Left ventricle myocardium superior (tissue), 1 donor: ENCODE measurements at regions not wholly inside any gene's neighbourhood (a gene's known extent, or its start where the extent isn't known, plus 50 kb on each side); places are given as distances from the start of the nearest gene placed in this dataset.

Experiments
- ATAC-seq: fragments of 200-7000 bp; cut with Tn5 transposase; one replicate; pipeline ENCODE4 v1.9.1; 2020; ENCODE audit warnings: mild to moderate bottlenecking, moderate library complexity
- DNase-seq: peaks from one replicate; pipeline ENCODE4 v3.0.0-alpha.2; 2020
- intact Hi-C: fragments of 100-400 bp; cut with micrococcal nuclease; formaldehyde crosslinking; loops from one replicate; pipeline ENCODE4 v1.11.0; 2022
- donor health status: DM: no; HTN: yes; CAD: no; lungs with severe emphysema.

DNA sequence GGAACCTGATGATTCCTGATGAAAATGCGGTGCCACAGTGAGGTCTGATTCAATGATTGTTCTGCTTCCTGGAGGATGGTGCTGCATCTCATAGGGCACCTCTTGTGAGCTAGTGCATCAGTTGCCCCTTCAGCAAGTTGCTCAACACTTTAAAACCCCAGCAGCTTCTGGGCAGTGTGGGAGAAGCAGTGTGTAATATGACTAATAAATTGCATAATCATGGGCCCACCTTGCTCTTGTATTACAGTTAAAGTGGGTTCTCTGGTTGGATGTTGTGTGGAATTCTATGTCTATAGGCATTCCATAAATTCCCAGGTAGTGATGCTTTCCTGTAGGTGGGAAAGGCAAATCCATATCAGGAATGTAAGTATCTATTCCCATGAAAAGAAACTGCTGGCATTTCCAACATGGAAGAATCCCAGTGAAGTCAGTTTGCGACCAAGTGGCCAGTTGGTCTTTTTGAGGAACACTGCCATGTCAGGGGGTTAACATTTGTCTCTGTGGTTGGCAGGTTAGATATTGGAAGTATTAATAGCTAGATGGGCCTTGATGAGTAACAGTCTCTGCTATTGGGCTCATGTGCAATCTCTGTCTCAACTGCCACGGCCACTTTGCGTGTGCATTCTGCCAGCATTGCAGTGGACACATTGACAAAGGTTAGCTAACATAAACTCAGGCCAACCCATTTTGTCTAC is 121.1 kb upstream of the OTUD4 start:
- ATAC-seq: no peak
- no peak for DNase-seq
- intact Hi-C loops: no loop called here

DNA sequence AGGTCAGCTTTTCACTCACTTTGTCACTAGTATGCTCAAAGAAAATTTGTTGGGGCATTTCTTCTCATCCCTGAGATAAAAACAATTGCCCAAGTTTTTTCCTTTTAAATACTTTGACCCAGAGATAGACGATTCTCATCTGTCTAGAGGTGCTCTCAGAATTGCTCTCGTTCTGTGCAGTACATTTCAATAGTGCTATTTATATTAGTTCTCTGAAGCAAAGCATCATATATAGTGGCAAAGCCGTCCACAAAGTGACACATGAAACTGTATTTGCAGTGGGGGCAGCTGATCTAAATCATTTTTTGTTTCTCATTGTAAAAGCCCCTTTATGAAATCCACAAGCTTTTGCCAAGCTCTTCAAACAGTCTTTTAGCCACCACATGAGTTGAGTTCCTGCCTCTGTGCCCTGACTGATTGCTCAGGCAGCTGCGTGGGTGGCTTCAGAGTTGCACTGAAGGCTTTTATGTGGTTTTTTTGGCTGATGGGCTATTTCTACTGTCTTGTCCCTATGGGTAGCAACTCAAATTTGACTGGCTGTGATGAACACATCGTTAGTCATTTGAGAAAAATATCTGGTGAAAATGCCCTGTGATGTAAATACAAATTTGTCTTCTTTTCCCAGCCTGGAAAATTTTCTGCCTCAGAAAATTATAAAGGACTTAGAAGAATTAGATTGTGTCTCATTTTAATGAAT is 119.1 kb upstream of the OTUD4 start:
- no peak for ATAC-seq
- intact Hi-C loops: no loop called here
- DNase-seq: no peak

DNA sequence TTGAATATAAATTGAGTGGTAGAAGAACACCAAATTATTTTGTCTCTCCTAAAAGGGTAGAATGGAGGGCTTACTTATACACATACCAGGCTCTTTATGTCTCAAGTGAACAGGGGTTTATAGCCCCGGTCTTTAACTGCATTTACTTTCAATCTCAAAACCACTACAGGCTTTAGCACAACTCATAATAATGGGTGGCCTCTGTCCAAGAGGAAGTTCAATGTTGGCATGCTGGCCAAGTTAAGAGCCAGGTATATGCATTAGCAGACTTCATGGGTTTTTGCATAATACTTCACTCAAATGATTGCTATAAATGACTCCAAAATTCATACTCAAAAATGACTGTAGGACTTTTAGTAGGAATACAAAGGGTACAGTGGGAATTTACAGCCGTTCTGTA is 118.5 kb upstream of the OTUD4 start:
- no peak for ATAC-seq
- no peak for DNase-seq
- intact Hi-C loops: no loop called here

DNA sequence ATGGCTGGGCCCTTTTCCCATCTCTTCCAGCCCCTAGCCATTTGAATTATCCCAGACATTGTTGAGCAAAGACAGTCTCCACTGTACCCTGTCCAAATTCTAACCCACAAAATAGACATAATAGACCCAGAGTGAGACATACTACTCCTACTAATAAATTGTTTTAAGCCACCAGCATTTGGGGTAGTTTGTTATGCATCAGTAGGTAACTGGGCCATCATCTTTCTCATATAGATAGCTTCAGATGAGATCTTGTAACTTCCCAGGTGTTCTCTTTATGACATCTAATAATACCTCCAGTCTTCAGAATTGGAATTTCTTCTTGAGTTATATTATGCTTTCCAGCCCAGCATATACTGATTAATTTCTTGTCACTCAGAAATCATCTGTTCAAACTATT is 117.2 kb upstream of the OTUD4 start:
- intact Hi-C loops: no loop called here
- no peak for DNase-seq
- no peak for ATAC-seq

DNA sequence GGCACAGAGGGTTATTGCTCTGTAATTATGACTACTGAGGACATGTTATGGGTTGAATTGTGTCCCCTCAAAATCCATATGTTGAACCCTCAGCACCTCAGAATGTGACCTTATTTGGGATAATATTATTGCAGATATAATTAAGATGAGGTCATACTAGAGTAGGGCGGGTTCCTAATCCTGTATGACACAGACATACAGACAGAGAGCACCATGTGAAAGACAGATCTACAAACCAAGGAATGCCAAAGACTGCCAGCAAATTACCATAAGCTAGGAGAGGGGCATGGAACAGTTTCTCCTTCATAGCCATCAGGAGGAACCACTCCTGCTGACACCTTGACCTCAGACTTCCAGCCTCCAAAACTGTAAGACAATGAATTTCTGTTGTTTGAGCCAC is 115.2 kb upstream of the OTUD4 start:
- no peak for ATAC-seq
- DNase-seq: no peak
- intact Hi-C loops: no loop called here

DNA sequence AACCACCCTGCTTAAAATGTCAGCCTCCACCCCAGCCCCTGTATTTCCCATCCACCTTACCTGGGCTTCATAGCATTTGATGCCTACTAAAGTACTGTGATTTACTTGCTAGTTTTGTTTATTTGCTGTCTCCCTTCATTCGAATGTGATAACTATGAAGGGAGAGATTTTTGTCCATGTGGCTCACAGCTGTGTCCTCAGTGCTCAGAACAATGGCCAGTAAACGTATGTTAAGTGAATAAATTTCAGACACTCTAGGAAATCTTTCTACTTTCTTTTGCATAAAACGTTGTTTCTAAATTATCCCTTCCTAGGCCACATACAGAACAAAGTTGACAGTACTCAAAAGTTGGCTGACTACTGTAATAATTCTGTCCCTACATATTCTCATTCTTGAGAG is 114.7 kb upstream of the OTUD4 start:
- no peak for DNase-seq
- ATAC-seq: no peak
- intact Hi-C loops: no loop called here

DNA sequence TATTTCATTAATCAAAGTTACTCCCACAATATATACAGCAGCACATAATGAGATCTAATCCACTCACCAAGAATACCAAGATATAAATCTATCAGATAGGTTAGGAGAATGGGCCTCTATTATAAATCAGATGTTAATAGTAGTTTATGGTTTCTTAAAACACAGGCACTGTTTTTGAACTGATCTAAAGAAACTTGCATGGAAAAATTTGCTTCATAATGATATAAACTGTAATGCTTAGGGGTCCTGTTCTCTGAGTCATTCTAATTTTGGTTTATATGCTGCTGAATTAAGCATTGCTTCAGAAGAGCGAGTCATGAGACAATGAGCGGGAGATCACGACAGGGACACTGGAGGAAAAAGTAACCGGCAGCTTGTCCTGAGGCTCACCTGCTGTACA is 113.3 kb upstream of the OTUD4 start:
- ATAC-seq (no peak), DNase-seq (no peak)
- intact Hi-C loops: no loop called here

DNA sequence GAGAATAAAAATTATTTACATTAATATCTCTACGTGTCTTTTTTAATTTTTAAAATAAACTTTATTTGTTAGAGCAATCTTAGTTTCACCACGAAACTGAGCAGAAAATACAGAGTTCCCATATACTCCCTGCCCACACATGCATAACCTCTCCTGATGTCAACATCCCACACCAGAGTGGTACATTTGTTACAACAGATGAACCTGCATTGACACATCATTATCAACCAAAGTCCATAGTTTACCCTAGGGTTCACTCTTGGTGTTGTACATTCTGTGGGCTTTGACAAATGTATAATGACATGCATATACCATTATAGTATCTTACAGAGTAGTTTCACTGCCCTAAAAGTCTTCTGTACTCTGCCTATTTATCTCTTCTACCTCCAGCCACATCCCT is 110.6 kb upstream of the OTUD4 start:
- ATAC-seq: no peak
- intact Hi-C loops: no loop called here
- DNase-seq: no peak

DNA sequence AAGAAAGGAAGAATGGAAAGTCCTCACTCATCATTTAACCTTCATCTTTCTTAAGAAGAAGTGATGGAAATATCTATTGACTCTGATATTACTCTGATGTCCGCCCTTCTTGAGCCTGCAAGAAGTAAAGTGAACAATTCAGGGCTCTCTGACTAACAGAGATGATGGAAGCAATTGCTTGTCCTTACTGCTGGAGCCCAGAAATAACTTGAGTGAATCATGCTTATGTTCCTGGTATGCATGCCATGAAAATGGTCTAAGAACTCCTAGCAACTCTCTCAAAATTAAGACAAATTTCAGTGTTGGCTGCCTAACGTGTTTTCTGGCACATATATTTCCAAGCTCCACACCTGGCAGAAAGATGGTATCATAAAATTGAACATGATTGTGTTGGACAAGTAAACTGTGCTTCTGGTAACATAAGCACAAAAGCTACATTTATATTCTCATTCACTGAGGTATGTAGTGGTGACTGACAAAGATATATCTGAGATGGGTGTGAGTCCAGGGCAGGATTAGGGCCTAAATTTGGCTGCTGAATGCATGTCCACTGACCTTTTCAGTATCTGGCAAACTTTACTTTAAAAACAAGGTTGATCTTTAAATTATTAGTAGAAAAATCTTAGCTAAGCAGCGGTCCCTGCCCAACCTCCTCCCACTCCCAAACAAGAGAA is 109.2 kb upstream of the OTUD4 start:
- no peak for DNase-seq
- intact Hi-C loops: no loop called here
- no peak for ATAC-seq

DNA sequence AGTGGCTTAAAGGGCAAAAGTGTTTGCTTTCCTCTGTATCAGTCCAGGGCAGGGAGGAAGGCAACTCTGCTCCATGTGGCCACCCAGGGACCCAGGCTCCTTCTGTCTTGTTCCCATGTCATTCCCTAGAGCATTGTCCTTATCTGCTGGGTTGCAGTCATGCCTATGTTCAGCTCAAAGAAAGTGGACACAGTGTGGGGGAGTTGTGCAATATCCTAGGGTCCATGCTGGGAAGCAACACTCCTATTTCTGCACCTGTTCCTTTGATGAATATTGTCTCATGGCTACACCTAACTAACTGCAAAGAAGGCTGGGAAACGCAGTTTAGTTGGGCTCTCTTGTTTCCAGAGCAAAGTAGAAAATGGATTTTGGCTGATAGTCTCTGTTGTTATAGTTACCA is 107.0 kb upstream of the OTUD4 start:
- DNase-seq (no peak), ATAC-seq (no peak)
- intact Hi-C loops: no loop called here

DNA sequence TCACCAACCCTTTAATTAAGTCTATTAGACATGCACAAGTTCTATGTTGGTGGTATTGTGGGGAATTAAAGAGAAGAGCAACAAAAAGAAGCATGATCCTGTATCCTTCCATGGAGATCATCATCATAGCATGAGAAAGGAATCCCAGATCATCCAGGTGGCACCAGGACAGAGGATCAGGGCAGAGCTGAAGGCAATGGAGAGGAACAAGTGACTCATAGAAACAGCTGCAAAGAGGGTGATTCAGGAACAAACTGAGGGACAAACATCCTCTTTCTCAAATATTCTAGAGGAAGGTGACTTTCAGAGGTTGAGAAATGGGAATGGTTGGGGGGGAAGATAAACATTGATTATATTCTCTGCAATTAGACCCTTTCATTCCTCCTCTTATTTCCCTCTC is 105.5 kb upstream of the OTUD4 start:
- ATAC-seq (no peak), DNase-seq (no peak)
- intact Hi-C loops: no loop called here

DNA sequence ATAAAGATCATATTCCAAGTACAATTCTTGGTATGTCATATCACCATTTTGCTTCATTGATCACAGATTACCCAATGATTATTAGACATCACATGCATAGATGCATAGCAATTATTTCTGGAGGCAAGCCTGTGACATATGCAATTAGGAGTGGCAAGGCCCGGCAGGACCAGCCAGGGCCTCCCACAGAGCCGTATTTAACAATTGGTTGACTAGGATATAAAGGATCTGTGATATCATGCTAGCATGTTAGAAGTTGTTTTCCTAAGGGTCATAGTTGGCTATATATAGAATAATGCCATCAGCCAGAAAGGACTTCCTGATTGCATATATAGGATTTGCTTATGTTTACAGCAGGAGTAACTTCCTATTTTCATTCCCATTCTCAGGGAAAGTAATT is 103.5 kb upstream of the OTUD4 start:
- DNase-seq: no peak
- no peak for ATAC-seq
- intact Hi-C loops: no loop called here

DNA sequence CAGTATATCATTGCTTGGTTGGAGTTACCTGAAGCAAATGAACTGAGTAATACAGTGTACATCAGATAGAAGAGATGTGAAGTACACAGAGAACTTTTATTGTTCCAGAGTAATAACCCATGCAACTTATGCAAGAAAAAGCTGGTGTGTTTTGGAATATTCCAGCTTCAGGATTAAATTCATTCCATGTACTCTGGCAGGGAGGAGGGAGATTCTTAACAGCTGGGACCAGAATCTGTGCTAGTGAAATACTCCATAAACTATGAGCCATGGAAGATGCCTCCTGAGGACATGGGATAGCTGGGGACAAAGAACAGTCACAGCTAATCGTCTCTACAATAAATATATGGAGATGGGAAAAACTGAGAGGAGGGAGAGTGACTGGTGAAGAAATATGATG is 101.6 kb upstream of the OTUD4 start:
- intact Hi-C loops: no loop called here
- DNase-seq (no peak), ATAC-seq (peak; percentile 14)

DNA sequence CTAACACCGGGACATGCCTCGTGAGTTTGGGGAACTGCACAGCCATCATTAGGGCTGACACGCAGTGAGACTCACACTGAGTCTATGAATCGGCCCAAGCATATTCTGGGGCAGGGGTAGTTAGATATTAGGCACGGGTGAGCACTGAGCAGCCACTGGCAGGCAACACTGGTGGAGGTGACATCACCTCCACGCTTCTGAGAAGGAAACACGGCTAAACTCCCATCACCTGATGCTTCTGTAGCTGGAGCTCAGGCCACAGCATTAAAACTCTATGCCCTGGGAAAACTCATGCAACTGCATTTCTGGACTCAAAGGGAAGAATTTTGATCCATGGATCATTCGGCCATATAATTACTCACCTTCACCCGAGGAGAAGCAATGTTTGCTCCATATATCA is 100.8 kb upstream of the OTUD4 start:
- no peak for ATAC-seq
- DNase-seq: no peak
- intact Hi-C loops: no loop called here

DNA sequence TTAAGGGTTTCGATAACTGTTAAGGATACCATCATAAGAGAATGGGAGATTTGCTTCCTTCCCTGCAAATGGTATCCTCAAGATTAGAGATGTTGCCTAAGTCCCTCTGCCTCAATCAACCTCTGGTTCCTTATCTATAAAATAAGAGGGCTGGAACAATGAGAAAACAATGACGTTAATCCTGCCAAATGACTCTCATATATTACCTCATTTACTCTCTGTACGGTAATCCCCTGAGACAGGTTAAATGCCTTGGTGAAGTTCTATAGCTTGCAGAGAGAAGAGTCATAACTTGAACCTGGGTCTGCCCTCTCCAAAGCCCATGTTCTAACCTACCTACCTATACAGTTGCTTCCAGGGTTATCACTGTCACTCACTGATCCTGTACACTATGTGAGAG is 100.2 kb upstream of the OTUD4 start:
- no peak for ATAC-seq

DNA sequence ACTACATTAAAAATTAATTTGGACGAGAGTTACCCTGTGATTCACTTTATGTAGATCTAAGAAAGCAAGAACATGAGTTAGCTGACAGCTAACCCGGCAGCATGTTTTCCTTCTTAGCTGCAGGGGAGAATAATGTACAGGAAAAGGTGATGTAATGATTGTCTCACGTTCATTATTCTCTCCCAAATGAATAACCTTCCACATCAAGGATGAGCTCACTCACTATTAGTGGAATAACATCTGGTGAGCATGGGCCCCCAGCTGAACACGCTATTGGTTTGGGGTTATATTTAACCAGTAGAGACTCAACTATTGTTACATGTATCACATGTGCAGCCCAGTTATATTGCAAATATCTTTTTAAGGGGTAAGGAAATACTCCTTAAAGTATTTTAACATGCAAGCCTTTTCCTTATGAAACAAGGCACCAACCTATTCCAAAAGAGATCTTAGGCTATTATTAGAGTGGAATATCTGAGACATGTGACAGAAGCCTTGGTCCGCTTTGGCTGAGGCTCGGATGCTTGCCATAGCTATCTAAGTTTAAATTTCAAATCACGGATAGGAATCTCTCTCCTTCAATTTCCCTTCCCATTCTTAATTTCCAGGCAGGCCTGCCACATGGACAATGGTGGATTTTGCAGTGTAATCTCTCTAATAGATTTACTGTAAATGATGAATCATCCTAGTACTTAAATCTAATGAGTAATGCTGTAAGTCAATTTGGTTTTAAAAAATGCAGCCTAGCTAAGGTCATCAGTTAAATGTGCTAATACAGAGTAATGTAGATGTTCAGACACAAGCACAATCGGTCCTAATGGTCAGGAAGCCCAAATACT is 99.0 kb upstream of the OTUD4 start:
- ATAC-seq (peak; percentile 76), DNase-seq (no peak)
- intact Hi-C loops: no loop called here

More for the DNA sequence above, 100.2 kb upstream of the OTUD4 start:
- intact Hi-C loops: no loop called here
- no peak for DNase-seq

DNA sequence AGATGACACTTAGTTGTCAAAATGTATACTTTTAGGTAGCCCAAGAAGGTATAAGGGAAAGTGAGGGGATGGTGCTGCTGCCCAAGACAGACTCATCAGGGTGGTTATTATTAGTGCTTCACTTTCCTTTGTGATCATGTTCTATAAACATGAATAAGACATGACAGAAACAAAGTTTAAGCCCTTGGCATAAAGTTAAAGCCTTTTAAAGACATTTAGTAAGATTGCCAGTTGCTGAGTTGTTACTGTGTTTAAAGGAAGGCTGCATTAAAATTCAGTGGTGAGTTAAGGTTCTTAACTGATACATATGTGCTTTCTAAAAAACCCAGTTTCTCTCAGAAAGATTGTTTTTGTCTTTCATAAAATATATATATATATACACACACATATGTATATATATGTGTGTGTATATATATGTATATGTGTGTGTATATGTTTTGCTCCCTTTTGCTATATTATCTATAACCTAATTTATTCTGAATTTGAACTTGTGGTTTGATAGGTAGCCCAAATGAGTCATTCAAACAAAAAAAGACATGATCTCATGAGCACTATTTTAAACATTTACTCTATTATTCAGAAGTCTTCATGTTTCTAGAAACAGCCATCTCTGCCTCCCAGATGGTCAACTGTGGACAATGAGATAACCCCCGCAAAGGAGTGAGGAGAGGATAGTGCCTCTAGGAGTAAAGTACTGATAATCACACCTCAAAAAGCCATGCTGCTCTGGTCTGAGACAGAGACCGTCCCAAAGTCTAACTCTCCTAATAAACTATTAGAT is 98.1 kb upstream of the OTUD4 start:
- ATAC-seq (peak; percentile 44), DNase-seq (no peak)
- intact Hi-C loops: no loop called here

DNA sequence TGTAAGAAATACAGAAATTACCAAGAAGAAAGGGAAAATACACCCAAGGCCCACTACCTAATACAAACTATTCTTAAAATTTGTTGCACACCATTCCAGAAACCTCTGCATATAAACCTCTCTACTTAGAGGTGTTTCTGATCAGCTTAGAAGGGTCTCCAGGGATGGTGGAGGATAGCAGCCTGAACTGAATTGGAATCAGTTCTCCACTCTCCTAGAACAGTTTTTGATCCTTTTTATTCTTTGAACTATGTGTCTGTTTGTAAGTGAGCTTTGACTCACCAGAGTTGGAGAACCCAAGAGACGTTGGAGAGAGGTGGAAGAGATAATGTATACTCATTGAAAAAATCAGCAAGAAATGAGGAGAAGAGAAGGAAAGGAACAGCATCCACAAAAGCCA is 96.6 kb upstream of the OTUD4 start:
- no peak for ATAC-seq
- no peak for DNase-seq
- intact Hi-C loops: no loop called here

DNA sequence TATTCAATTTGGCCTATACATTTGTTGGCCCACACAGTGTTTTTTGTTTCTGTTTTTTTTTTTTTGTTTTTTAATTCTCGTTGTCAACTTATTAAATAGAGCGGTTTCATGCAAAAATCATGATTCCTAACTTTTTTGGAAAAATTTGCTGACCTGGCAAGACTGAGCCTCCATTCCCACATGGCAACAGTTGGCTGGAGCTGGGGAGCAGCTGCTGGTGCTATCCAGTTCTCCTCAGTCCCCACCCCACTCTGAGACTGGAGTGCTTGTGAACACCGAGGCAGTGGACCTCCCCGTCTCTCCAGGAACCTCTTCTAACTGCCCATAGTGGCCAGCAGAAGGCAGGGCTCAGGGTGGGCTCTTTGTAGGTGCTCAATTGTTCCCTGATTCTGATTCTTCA is 95.7 kb upstream of the OTUD4 start:
- peak; percentile 32 for ATAC-seq
- intact Hi-C loops: no loop called here

More for the DNA sequence above, 95.7 kb upstream of the OTUD4 start:
- peak; percentile 20 for DNase-seq
